A673 (cell line): ENCODE measurements at regions not wholly inside any gene's neighbourhood (a gene's known extent, or its start where the extent isn't known, plus 50 kb on each side); places are given as distances from the start of the nearest gene placed in this dataset.

ENCODE experiments used
- BruUV-seq: library from RNA; stranded (reverse); fragments of 400-500 nt; replicated peaks from 2 replicates; lab custom pipeline; 2021; lab: Mats Ljungman, UMichigan
- CTCF ChIA-PET: fragments of 300-600 bp; sonication (Branson Sonifier 250); formaldehyde crosslinking; loops from one replicate; lab custom pipeline; 2022; ENCODE audit warnings: antibody characterized with exemption; lab: Charles Lee
- POLR2A ChIA-PET: fragments of 300-600 bp; sonication (Branson Sonifier 250); formaldehyde crosslinking; loops from one replicate; lab custom pipeline; 2022; ENCODE audit warnings: antibody characterized with exemption; ENCODE audit not compliant: low non-redundant PET; lab: Charles Lee
- DNase-seq: peaks from one replicate; pipeline ENCODE4 v3.0.0-alpha.2; 2015; ENCODE audit warnings: low spot score
- H3K27ac ChIP-seq: fragments of 200-600 bp; sonication (generic); 2 replicates; pipeline ENCODE4 v1.5.1; 2016; ENCODE audit warnings: mixed run types, low read depth, mild to moderate bottlenecking, mixed read lengths, antibody characterized with exemption, low read length; ENCODE audit not compliant: poor library complexity, severe bottlenecking
- H3K27me3 ChIP-seq: fragments of 200-600 bp; sonication (generic); replicated peaks from 2 replicates; pipeline ENCODE4 v1.6.1; 2017; ENCODE audit warnings: mixed run types, low read depth, mild to moderate bottlenecking, mixed read lengths, antibody characterized with exemption, low read length; ENCODE audit not compliant: insufficient read depth, poor library complexity
- H3K36me3 ChIP-seq: fragments of 200-600 bp; sonication (generic); 2 replicates; pipeline ENCODE4 v1.6.1; 2016; ENCODE audit warnings: mixed run types, mild to moderate bottlenecking, mixed read lengths, antibody characterized with exemption, low read length; ENCODE audit not compliant: insufficient read depth, poor library complexity, severe bottlenecking
- H3K4me1 ChIP-seq: fragments of 200-600 bp; sonication (generic); 2 replicates; pipeline ENCODE4 v1.6.1; 2017; ENCODE audit warnings: mixed run types, mild to moderate bottlenecking, mixed read lengths, antibody characterized with exemption, low read length; ENCODE audit not compliant: insufficient read depth, poor library complexity, severe bottlenecking
- H3K4me3 ChIP-seq: fragments of 200-600 bp; sonication (generic); 2 replicates; pipeline ENCODE4 v1.5.1; 2016; ENCODE audit warnings: low read depth, mixed run types, mild to moderate bottlenecking, mixed read lengths, low read length; ENCODE audit not compliant: poor library complexity, severe bottlenecking
- H3K9me3 ChIP-seq: fragments of 200-600 bp; sonication (generic); 2 replicates; pipeline ENCODE4 v1.6.1; 2016; ENCODE audit warnings: mixed run types, low read depth, mild to moderate bottlenecking, mixed read lengths, antibody characterized with exemption, low read length; ENCODE audit not compliant: poor library complexity, severe bottlenecking
- EZH2 ChIP-seq: fragments of 200-600 bp; sonication (generic); IDR thresholded peaks from 2 replicates; pipeline ENCODE4 v1.6.1; 2017; ENCODE audit warnings: borderline replicate concordance, low read depth, mild to moderate bottlenecking, mixed read lengths, antibody characterized with exemption, low read length; ENCODE audit not compliant: poor library complexity, severe bottlenecking
- intact Hi-C: fragments of 100-400 bp; cut with micrococcal nuclease; formaldehyde crosslinking; loops from one replicate; pipeline ENCODE4 v1.10.0; 2022; ENCODE audit not compliant: unreplicated experiment
- TF ChIP-seq, protein P1 (sequence below): fragments of 300-800, 200-600 bp; sonication (generic); conservative IDR thresholded peaks from 2 replicates; pipeline ENCODE4 v1.5.1; 2017; ENCODE audit warnings: low read depth, mild to moderate bottlenecking, antibody characterized with exemption, low read length, moderate library complexity, mixed read lengths

DNA sequence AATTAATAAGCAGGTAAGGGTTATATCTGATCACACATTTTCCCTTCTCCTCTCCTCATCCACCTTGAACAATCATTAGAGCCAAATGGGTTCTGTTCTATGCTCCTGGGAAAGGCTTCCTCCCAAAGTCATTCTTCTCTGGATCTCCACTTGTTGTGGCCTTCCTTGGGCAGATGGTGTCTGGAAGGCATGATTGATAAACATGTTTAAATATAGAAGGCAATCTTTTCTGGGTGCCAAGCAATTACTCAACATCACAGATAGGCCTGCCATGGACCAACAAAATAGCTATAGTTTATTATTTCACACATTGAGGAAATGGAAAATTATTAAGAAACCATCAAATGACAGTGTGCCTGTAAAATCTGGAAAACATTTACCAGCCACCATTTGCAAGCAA lies 73.5 kb downstream of the KCNA4 start:
- no peak overlapping the region for H3K27ac ChIP-seq
- DNase-seq: no peak
- intact Hi-C loops: no loop called here
- H3K4me3 ChIP-seq: no peak overlapping the region
- no TSS peak for BruUV-seq
- no peaks in the 10 kb centered on the region for H3K36me3 ChIP-seq
- no peak for TF ChIP-seq EZH2
- TF ChIP-seq, protein P1, sequence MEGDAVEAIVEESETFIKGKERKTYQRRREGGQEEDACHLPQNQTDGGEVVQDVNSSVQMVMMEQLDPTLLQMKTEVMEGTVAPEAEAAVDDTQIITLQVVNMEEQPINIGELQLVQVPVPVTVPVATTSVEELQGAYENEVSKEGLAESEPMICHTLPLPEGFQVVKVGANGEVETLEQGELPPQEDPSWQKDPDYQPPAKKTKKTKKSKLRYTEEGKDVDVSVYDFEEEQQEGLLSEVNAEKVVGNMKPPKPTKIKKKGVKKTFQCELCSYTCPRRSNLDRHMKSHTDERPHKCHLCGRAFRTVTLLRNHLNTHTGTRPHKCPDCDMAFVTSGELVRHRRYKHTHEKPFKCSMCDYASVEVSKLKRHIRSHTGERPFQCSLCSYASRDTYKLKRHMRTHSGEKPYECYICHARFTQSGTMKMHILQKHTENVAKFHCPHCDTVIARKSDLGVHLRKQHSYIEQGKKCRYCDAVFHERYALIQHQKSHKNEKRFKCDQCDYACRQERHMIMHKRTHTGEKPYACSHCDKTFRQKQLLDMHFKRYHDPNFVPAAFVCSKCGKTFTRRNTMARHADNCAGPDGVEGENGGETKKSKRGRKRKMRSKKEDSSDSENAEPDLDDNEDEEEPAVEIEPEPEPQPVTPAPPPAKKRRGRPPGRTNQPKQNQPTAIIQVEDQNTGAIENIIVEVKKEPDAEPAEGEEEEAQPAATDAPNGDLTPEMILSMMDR: no peak
- ChIA-PET CTCF (no interaction called here), POLR2A (no interaction called here)
- peaks cover 41% of the 10 kb centered on the region for H3K9me3 ChIP-seq
- H3K4me1 ChIP-seq: no peaks in the 10 kb centered on the region
- no peaks in the 10 kb centered on the region for H3K27me3 ChIP-seq

DNA sequence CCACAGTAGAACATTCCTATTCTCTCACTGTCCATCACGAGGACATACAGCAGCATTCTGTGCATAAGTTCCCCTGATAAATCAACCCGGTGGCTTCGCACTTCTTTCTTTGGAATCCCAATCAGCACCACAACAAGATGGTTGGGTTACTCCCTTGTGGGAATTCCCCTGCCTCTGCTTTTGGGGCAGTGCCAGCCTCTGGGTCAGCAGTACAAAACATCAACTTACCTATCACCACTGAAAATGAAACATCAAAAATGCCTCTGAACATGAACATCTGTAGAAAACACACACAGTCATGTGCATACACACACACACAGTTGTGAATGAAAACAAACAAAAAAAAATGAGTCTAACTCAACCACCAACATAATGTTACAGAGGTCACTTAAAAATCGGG lies 79.3 kb downstream of the KCNA4 start:
- Histone ChIP-seq H3K4me1 (no peaks in the 10 kb centered on the region), H3K36me3 (no peaks in the 10 kb centered on the region), H3K4me3 (no peak overlapping the region), H3K9me3 (peaks cover 18% of the 10 kb centered on the region), H3K27ac (no peak overlapping the region), H3K27me3 (no peaks in the 10 kb centered on the region)
- intact Hi-C loops: no loop called here
- POLR2A ChIA-PET: no interaction called here
- TF ChIP-seq, protein P1: no peak
- TF ChIP-seq EZH2: no peak
- no TSS peak for BruUV-seq
- CTCF ChIA-PET: no interaction called here
- DNase-seq: no peak

DNA sequence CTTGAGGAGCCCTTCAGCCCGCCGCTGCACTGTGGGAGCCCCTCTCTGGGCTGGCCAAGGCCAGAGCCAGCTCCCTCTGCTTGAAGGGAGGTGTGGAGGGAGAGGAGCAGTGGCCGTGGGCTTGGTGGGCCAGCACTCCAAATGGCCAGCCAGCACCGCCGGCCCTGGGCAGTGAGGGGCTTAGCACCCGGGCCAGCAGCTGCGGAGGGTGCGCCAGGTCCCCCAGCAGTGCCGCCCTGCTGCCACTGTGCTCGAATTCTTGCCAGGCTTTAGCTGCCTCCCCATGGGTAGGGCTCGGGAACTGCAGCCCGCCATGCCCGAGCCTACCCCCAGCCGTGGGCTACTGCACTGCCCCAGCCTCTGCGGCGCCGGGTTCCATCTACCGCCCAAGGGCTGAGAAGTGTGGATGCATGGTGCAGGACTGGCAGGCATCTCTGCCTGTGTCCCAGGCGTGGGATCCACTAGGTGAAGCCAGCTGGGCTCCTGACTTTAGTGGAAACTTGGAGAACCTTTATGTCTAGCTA lies 82.7 kb downstream of the KCNA4 start:
- no peak for DNase-seq
- Histone ChIP-seq H3K9me3 (peaks cover 29% of the 10 kb centered on the region), H3K36me3 (no peaks in the 10 kb centered on the region), H3K27me3 (no peaks in the 10 kb centered on the region), H3K4me3 (no peak overlapping the region), H3K4me1 (no peaks in the 10 kb centered on the region), H3K27ac (no peak overlapping the region)
- BruUV-seq: no TSS peak
- CTCF ChIA-PET: no interaction called here
- intact Hi-C loops: no loop called here
- POLR2A ChIA-PET: no interaction called here
- TF ChIP-seq, protein P1: no peak
- no peak for TF ChIP-seq EZH2
